ENCODE measurements at regions not wholly inside any gene's neighbourhood (a gene's known extent, or its start where the extent isn't known, plus 50 kb on each side); places are given as distances from the start of the nearest gene placed in this dataset.

DNA sequence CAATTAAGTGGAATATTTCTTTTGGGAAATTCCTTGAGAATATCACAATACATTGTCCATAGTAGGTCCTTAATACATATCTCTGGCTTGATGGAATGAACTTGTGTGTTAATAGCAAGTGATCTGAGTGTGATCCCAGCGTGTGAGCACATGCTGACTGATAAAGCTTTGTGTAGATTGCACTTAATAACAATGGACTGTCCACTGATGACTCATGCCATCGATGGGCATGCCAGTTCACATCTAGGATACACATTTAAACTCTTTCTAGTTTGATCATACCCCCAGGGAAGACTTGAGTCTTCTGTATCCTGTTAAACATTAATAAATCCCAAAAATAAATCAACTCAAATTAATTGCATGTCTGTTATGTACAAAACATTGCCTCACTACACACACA, 454.3 kb upstream of the SPTLC3 start:
- TF ChIP-seq CTCF (IDR thresholded peaks at IDR 0.05) (no peak), POLR2A (IDR thresholded peaks at IDR 0.05) (no peak)
